ENCODE measurements at regions not wholly inside any gene's neighbourhood (a gene's known extent, or its start where the extent isn't known, plus 50 kb on each side); places are given as distances from the start of the nearest gene placed in this dataset.
"Not testable (repeated sequence)": the region's sequence is repeated elsewhere in the genome, so short reads cannot be mapped to it uniquely, and the experiment has no call there.

DNA sequence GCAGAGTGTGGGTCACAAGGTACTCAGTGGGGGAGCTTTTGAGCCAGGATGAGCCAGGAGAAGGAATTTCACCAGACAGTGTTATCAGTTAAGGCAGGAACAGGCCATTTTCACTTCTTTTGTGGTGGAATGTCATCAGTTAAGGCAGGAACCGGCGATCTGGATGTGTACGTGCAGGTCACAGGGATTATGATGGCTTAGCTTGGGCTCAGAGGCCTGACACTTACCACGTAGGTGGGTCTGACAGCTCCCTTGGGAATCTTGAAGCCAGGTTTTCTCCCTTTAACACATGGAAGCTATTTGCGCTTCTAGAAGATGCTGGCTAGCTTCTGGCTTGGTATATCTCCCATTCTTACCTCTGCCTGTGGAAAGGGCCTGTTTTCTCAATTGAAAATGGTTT, 250.6 kb downstream of the INSC start:
- TF ChIP-seq POLR2A (IDR thresholded peaks at IDR 0.05), result not testable (repeated sequence)
- TF ChIP-seq, protein P1, sequence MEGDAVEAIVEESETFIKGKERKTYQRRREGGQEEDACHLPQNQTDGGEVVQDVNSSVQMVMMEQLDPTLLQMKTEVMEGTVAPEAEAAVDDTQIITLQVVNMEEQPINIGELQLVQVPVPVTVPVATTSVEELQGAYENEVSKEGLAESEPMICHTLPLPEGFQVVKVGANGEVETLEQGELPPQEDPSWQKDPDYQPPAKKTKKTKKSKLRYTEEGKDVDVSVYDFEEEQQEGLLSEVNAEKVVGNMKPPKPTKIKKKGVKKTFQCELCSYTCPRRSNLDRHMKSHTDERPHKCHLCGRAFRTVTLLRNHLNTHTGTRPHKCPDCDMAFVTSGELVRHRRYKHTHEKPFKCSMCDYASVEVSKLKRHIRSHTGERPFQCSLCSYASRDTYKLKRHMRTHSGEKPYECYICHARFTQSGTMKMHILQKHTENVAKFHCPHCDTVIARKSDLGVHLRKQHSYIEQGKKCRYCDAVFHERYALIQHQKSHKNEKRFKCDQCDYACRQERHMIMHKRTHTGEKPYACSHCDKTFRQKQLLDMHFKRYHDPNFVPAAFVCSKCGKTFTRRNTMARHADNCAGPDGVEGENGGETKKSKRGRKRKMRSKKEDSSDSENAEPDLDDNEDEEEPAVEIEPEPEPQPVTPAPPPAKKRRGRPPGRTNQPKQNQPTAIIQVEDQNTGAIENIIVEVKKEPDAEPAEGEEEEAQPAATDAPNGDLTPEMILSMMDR (IDR thresholded peaks at IDR 0.05), result not testable (repeated sequence)
